HG02798 (cell line): ENCODE measurements at regions not wholly inside any gene's neighbourhood (a gene's known extent, or its start where the extent isn't known, plus 50 kb on each side); places are given as distances from the start of the nearest gene placed in this dataset.

Experiments
- ATAC-seq: cut with Tn5 transposase; IDR thresholded peaks from one replicate; pipeline ENCODE4 v1.9.1; 2021; ENCODE audit warnings: mild to moderate bottlenecking; ENCODE audit not compliant: unreplicated experiment, poor library complexity

DNA sequence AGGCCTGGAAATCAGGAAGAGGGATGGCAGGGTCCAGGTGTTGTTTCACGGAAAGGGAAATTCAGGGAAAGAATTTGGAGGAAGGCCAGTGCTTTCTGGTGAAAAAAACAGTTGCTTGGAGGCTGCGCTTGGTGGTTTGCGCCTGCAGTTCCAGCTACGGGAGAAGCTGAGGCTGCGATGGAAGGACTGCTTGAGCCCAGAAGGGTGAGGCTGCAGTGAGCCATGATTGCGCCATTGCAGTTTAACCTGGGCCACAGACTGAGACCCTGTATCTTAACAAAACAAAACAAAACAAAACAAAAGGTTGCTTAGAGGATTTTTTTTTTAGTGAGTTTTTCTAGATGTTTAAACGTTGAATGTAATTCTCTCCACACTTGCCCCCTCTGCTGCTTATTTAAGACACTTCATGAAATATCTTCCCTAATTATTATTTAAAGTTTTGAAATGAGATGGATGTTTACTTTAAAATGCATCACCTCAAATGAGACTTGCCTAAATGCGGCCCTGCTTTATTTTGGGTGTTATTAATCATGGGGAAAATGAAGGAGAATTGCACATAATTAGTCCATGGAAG, 75.4 kb upstream of the TRPC4 start:
- ATAC-seq: no peak

DNA sequence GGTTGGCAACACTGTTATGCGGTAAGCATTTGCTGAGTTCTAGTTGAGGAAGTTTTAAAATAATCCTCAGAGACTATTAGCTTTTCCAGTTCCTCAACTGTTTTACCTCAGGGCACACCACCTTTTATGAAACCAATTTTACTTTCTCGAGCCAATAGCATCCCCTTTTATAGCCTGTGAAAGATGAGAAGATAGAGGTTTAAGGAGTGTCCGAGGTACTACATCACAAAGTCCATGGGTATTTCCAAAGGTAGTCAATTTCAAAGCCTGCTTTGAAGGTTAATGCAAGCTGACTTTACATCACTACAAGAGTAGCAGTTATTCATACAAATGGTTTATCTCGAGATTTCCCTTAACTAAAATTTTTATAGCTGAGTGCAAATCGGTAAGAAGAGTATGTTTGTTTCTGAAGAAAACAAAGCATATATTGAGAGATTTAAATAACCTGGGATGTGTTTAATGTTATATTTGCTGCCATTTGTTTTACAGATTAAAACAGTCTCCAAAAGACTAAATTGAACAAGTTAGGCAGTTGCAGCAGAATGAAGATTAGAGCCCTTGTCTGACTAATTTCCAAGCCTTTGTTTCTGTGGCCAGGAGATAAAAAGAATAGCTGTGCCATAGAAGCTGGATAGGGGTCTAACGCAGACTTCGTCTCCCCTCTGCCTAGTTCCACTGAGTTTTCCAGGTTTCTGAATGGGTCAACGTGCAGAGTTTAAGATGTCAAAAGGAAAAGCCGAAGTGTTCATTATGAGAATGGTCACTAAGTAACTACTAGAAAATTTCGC, 74.7 kb upstream of the TRPC4 start:
- ATAC-seq: no peak

DNA sequence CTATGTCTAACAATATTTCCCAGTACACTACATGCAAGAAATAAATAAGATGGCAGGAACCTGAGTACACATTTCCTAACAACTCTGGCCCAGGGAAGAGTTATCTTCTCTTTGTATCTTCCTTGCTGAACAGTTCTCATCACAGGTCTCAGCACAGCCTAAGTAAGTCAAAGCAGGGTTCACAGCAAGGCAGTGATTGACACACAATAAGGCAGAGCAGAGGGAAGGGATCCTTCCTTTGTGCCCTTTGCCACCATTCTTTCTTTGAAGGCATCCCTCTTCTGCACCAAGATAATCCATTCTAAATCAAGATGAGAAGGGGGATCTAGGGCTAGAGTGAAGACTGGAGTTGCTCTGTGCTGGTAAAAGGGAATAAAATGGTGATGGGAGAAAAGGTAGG, 73.4 kb upstream of the TRPC4 start:
- ATAC-seq: no peak

DNA sequence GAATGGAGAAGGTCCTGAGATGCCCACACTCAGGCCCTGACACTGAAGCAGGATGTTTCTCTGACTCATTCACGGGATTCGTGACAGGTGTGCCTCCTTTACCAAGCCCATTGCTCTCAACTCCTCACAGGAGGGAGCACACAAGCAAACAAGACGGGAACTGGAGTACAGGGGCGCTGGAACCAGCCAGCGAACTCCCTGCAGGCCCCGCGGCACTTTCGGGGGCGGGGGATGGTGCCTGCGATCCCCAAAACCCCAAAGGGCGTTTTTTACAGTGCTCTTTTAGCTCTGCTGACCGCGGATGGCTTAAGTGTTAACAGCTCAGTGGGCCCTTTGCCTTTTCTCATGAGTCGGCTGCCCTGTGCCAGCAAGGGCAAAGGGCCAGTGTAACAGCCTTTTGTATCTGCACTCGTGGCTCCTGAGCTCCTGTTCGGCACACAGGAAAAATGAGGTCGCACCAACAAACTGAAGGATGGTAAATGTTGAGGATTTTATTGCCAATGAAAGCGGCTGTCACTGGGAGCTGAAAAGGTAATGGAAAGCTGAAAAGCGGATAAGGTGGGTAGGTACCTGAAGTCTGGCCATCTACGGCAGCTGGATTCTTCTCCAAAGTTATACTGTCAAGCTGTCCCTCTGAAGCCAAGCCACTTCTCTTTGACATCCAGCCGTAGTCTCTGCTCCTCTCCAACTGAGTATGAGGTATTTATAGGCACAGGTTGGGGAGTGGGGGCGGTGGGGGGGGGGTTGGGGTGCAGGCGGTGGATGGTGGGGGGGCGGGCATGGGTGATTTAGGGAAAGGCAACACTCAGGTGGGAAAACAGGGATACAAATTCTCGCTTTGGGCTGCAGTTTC, 65.0 kb upstream of the TRPC4 start:
- no peak for ATAC-seq

DNA sequence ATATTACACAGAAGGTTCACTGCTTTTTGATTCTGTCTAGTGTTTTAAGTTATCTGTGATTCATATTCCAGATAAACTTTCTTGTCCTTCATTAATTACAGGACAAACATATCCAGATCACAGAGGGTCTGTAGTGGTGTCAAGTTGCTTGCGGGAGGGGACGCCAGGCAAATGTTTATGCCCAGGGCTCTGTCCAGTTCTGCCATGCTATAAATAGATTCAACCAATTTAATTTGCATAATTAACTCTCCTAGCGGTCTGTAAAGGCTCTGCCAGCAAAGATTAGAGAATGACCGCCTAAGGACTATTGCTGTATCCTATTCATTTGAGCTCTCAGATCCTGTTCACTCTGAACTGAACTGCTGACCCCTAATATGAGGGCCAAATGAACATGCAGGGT, 59.7 kb upstream of the TRPC4 start:
- ATAC-seq: no peak

DNA sequence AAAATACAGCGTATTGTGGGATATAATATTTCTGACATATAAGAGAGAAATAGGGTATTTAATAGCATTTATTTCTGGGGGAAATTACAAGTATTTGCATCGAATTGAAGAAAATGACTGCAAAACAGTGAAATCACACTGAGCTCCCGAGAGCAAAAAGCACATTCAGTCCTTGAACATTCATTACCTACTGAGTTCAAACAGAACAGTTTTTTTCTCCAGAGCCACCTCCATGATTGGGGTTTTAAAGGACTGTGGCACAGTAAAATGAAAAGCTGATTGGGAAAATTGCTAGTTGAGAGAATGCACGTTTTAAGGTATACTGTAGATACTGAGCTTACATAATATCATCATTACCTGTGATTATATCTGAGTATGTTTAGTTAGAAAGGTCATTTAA, 58.0 kb upstream of the TRPC4 start:
- no peak for ATAC-seq

DNA sequence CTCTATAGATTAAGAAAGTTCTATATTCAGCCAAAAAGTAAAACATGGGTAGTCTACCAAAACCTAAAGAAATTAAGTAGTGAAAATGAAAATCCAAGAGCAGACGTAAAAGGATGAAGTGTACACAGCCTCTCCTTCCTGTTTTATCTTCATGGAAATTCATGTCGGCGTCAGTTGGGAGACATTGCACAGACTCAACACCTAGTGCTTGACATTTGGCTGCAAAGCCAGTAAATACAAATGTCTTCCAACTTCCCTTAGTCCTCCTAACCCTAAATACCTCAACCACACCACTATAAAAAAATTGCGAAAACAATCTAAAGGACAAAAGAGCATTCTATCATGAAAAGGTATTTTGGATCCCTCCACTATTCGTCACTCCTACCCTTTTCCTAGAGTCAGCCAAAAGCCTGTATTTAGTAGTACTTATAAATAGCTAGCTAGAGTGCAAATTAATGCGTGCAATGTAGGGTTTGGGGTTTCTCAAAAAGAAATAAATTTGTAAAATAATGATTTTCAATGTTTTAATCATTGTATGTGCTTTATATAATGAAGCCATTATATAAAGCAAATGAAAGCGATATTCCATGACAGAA, 56.4 kb upstream of the TRPC4 start:
- no peak for ATAC-seq

DNA sequence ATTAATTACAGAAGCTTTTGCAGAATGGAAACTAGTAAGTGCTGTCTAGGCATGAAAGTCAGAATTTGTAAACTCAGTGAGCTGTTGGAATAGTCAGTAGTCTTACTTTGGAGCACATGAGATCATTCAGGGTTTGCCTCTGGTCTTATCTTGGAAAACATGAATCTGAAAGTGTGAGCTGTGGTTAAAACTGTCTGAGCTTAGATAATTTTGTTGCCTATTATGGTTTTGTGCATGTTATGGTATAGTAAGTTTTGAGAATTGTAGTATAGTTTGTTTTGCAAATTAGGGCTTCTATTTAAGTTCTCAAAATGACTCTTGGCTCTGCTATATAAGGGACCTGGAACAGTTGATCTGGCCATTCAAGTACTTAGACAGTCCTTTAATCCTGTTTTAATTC, 53.7 kb upstream of the TRPC4 start:
- ATAC-seq: no peak

DNA sequence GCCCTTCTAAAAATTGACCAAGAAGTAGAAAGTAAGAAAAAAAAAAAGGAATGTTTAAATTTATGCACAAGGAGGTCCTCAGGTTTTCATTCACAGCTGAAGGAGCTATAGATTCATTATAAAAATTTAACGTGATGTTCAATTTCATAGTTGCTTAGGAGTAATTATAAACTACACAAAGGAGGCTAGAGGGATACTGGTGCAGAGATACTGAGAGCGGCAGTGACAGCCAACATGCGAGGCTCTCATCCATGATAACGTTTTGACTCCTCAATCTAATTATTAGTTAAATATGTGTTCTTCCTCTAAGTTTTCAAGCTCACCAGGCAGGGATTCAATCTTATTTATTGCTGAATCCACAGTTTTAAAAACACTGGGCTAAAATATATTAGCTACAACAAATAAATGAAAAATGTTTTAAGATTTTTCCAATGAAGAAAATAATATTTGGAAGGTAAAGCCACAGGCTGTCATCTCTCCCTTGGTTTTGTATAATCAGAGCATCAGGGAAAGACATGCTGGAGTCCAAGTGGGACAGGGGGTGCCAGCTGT, 49.8 kb upstream of the TRPC4 start:
- no peak for ATAC-seq
